GM23338 (cell line): ENCODE measurements at regions not wholly inside any gene's neighbourhood (a gene's known extent, or its start where the extent isn't known, plus 50 kb on each side); places are given as distances from the start of the nearest gene placed in this dataset.

Source experiments
- CREB1 ChIP-seq: fragments of 250-450 bp; sonication (Bioruptor Pico); IDR thresholded peaks from 2 replicates; pipeline ENCODE4 v1.5.0; 2020; ENCODE audit warnings: low read depth, mild to moderate bottlenecking, moderate library complexity
- CTCF ChIP-seq, 2 experiments: fragments of 200-600 bp in 1 of 2; sonication (generic) in 1 of 2; conservative IDR thresholded peaks; 2 replicates each; pipeline versions ENCODE4 v1.5.1 to v1.6.1; 2016 to 2017; ENCODE audit warnings: antibody characterized with exemption in 2 of 2, low read depth in 2 of 2, mild to moderate bottlenecking in 2 of 2, moderate library complexity in 1 of 2
- EZH2phosphoT487 ChIP-seq: fragments of 200-600 bp; sonication (generic); IDR thresholded peaks from one replicate; pipeline ENCODE4 v1.8.1; 2018; ENCODE audit warnings: antibody characterized with exemption; ENCODE audit not compliant: unreplicated experiment
- JUNB ChIP-seq: IDR thresholded peaks from one replicate; pipeline ENCODE4 v1.6.1; 2016; ENCODE audit warnings: antibody characterized with exemption; ENCODE audit not compliant: unreplicated experiment
- POLR2AphosphoS5 ChIP-seq: IDR thresholded peaks from 2 replicates; pipeline ENCODE4 v1.6.1; 2016; ENCODE audit warnings: antibody characterized with exemption, low read depth
- REST ChIP-seq: IDR thresholded peaks from one replicate; pipeline ENCODE4 v1.6.1; 2018; ENCODE audit warnings: antibody characterized with exemption; ENCODE audit not compliant: unreplicated experiment
- STAT1 ChIP-seq: IDR thresholded peaks from one replicate; pipeline ENCODE4 v1.6.1; 2016; ENCODE audit warnings: antibody characterized with exemption; ENCODE audit not compliant: unreplicated experiment
- ZNF331 ChIP-seq: fragments of 250-450 bp; sonication (Bioruptor Pico); IDR thresholded peaks from 2 replicates; pipeline ENCODE4 v1.5.0; 2020; ENCODE audit warnings: low read depth, mild to moderate bottlenecking, moderate library complexity
- ZNF462 ChIP-seq: fragments of 250-450 bp; sonication (Bioruptor Pico); IDR thresholded peaks from 2 replicates; pipeline ENCODE4 v1.5.0; 2020; ENCODE audit warnings: mild to moderate bottlenecking, moderate library complexity

GRCh38 chr2:142562900-142563299, 314.6 kb upstream of the KYNU start (continued):
- TF ChIP-seq ZNF462 (CRISPR knock-in tag) = no peak
- no peak for TF ChIP-seq STAT1
- no peak for TF ChIP-seq REST
- TF ChIP-seq CREB1 (CRISPR knock-in tag) = no peak
- TF ChIP-seq POLR2AphosphoS5 = no peak
- no peak for TF ChIP-seq JUNB
- TF ChIP-seq ZNF331 (CRISPR knock-in tag) = no peak
- no peak for TF ChIP-seq CTCF (conservative IDR thresholded peaks at IDR 0.05; ENCODE audit: low read depth in 2 of 2)
- no peak for TF ChIP-seq EZH2phosphoT487
